Heart right ventricle (tissue), 16 donors: ENCODE measurements at regions not wholly inside any gene's neighbourhood (a gene's known extent, or its start where the extent isn't known, plus 50 kb on each side); places are given as distances from the start of the nearest gene placed in this dataset.

ENCODE experiments used
- ATAC-seq, 8 donors: fragments of 200-7000 bp; cut with Tn5 transposase; one replicate each; pipeline ENCODE4 v1.9.1; 2020; ENCODE audit warnings: mild to moderate bottlenecking in 8 of 8, moderate library complexity in 8 of 8, moderate number of reproducible peaks in 1 of 8
- DNase-seq, 2 donors: peaks; one replicate each; pipeline ENCODE4 v3.0.0-alpha.2; 2020
- H3K27ac ChIP-seq, 10 donors: fragments of 200-600 bp; sonication (generic) in 2 of 10; one replicate each; pipeline versions ENCODE4 v1.5.0 to v1.8.0; 2020 to 2022; ENCODE audit warnings: mild to moderate bottlenecking in 3 of 10
- H3K27me3 ChIP-seq, 7 donors: fragments of 200-600 bp; one replicate each; pipeline ENCODE4 v1.8.0; 2021 to 2022; ENCODE audit warnings: mild to moderate bottlenecking in 2 of 7
- H3K36me3 ChIP-seq, 9 donors: fragments of 200-600 bp; sonication (generic) in 1 of 9; one replicate each; pipeline versions ENCODE4 v1.5.0 to v1.8.0; 2020 to 2022; ENCODE audit warnings: mild to moderate bottlenecking in 2 of 9
- H3K4me1 ChIP-seq, 9 donors: fragments of 200-600 bp; sonication (generic) in 1 of 9; one replicate each; pipeline versions ENCODE4 v1.5.0 to v1.8.0; 2020 to 2022; ENCODE audit warnings: mild to moderate bottlenecking in 4 of 9
- H3K4me3 ChIP-seq, 10 donors: fragments of 200-600 bp; sonication (generic) in 2 of 10; one replicate each; pipeline versions ENCODE4 v1.5.0 to v1.8.0; 2020 to 2022; ENCODE audit warnings: mild to moderate bottlenecking in 7 of 10, moderate library complexity in 2 of 10
- H3K9me3 ChIP-seq, 11 donors: fragments of 200-600 bp in 10 of 11; sonication (generic) in 2 of 11; one replicate each; pipeline versions ENCODE4 v1.5.0 to v1.8.0; 2013 to 2022; ENCODE audit warnings: mild to moderate bottlenecking in 2 of 11, control low read depth in 1 of 11, moderate library complexity in 1 of 11
- whole genome bisulfite sequencing, 2 donors: extraction: QIAGEN DNeasy Blood & Tissue Kit; methylation state at CpG; one replicate each; pipeline ENCODE4 v1.1.7; 2013; ENCODE audit warnings: inconsistent platforms in 1 of 2; 5-methylcytosine and 5-hydroxymethylcytosine counted together
- intact Hi-C, 10 donors: fragments of 100-400 bp; cut with DNase I; formaldehyde crosslinking; loops; one replicate each; pipeline versions ENCODE4 v1.11.1 to v1.14.2; 2022
- TF ChIP-seq, protein P1 (sequence below), 9 donors: fragments of 200-600 bp; sonication (generic) in 2 of 9; IDR thresholded peaks; one replicate each; pipeline versions ENCODE4 v1.5.0 to v1.8.0; 2021 to 2022; ENCODE audit warnings: antibody characterized with exemption in 9 of 9, mild to moderate bottlenecking in 5 of 9, moderate library complexity in 1 of 9
- donor health status: Arrhythmogenic right ventricular cardiomyopathy.
- donor health status: ischemic (EF 13 %, LVEDD 7.1; RV severe dilation, severe dysfunction).
- donor health status: healthy with polysubstance abuse.
- donor health status: DM: no; HTN: yes; CAD: no.
- donor health status: DM: no; HTN: no; CAD: no.
- donor health status: ischemic (EF 25% LVEDD 6.9; RV normal size, moderate dysfunction).
- donor health status: ischemic (EF 25% LVEDD 5.7; RV mildly dilated, moderate dysfunction).
- donor health status: healthy.
- donor health status: DM: yes; HTN: yes; CAD: no.
- donor health status: Ischemic cardiomyopathy.
- donor health status: ischemic (EF 35%, LVEDD 5.7; RV mildly dilated, moderate dysfunction).
- donor health status: nonischemic (EF 11% LVEDD 7.7; RV severe dilation, severe dysfunction).
- donor health status: DM: yes; HTN: yes; CAD: no.
- donor health status: PGD.
- donor health status: ischemic (EF 29% LVEDD 5.4; RV normal size, mild dysfunction).
- donor health status: nonischemic (EF 23%, LVEDD 6.1; RV moderate dilation, normal function).

DNA sequence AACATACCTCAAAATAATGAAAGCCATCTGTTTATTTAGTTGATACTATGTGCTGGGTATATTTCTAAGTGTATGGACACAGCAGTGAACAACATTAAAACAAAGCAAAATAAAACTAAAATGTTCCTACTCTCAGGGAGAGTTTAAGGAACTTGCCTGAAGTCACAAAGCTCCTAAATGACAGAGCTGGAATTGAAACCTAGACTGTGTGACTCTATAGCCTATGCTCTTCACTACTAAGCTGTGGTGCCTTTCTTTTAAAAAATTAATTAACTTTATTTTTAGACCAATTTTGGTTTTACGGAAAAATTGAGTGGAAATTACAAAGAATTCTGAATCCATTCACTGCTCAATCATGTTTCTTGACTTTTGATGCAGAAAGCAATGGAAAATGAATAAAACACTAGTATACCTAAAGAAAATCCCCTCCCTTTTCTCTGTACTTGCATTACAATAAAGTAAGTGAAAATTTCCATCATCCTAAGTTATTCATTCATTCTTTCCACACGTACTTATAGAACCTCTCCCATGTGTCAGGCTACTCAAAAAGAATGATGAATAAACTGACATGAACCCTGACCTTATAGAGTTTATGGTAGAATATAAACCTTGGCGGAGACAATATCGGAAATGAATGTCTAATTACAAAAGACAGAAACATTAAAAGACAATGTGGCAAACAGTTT, 189.8 kb upstream of the RBMS3 start:
- TF ChIP-seq, protein P1, sequence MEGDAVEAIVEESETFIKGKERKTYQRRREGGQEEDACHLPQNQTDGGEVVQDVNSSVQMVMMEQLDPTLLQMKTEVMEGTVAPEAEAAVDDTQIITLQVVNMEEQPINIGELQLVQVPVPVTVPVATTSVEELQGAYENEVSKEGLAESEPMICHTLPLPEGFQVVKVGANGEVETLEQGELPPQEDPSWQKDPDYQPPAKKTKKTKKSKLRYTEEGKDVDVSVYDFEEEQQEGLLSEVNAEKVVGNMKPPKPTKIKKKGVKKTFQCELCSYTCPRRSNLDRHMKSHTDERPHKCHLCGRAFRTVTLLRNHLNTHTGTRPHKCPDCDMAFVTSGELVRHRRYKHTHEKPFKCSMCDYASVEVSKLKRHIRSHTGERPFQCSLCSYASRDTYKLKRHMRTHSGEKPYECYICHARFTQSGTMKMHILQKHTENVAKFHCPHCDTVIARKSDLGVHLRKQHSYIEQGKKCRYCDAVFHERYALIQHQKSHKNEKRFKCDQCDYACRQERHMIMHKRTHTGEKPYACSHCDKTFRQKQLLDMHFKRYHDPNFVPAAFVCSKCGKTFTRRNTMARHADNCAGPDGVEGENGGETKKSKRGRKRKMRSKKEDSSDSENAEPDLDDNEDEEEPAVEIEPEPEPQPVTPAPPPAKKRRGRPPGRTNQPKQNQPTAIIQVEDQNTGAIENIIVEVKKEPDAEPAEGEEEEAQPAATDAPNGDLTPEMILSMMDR (IDR thresholded peaks at IDR 0.05), result no peak
- Histone ChIP-seq H3K36me3 (no peaks in the 10 kb centered on the region), H3K27ac (no peak overlapping the region), H3K4me1 (no peaks in the 10 kb centered on the region), H3K27me3 (no peaks in the 10 kb centered on the region), H3K9me3 (peaks cover 0 to 22% (median 0%) of the 10 kb centered on the region in 11 donors), H3K4me3 (no peak overlapping the region)
- intact Hi-C loops, result no loop called here
- 88% methylated on average over 4 of the region's 4 CpGs for WGBS, 2 donors
- DNase-seq (no peak), ATAC-seq (no peak)

DNA sequence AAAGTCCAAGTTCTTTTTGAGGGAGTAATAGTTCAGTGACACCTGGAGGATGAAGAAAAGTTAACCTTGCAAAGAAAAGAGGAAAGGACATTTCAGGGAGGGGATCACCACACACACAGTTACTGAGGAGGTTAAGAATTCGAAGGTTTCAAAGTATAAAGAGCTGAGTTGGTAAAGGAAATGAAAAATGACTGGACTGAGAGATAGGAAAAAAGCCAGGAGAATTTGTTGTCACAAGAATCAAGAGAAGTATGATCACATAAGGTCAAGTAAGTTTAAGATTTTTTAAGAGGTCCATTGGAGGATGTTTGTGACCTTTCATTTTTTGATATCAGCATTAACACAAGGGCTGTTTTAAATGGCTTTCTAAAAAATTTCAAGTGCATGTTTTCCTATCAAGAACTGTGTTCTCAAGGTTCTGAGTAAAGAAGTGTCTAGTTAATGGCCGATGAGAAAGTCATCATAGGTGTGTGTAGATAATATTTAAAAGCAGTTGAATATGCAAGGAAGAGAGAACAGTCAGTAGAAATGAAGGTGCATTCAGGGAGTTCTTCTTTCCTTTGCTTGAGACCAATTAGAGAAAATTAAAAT, 189.2 kb upstream of the RBMS3 start:
- intact Hi-C loops, result no loop called here
- no peak for ATAC-seq
- 65 to 80% methylated on average over 2 of the region's 2 CpGs for WGBS, 2 donors

DNA sequence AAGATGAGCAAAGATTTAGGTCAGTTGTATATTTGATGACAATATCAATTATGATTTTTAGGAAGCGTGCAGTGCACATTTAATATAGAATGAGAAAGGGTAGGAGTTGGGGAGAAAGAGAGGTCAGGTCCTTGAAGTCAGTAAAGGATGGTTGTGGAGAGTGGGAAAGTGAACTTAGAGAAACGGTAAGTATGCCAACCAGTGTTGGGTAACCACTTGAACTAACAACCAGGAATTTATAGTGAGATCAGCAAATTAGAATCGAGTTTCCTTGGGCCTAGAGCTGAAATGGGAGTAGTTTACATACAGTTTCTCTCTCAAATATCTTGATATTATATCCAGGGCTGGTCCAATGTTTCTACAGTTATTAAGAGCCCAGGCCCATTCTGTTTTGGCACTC, 188.5 kb upstream of the RBMS3 start:
- peaks cover 0 to 34% (median 6%) of the 10 kb centered on the region in 11 donors for H3K9me3 ChIP-seq
- H3K27me3 ChIP-seq, result no peaks in the 10 kb centered on the region
- H3K4me1 ChIP-seq, result no peaks in the 10 kb centered on the region
- no peak for DNase-seq
- TF ChIP-seq, protein P1 (IDR thresholded peaks at IDR 0.05), result no peak
- H3K4me3 ChIP-seq, result no peak overlapping the region
- no peak for ATAC-seq
- H3K36me3 ChIP-seq, result no peaks in the 10 kb centered on the region
- H3K27ac ChIP-seq, result no peak overlapping the region
- WGBS, 2 donors, result 63 to 64% methylated on average over 3 of the region's 3 CpGs
- intact Hi-C loops, result no loop called here

More for the DNA sequence above, 189.2 kb upstream of the RBMS3 start:
- no peaks in the 10 kb centered on the region for H3K36me3 ChIP-seq
- H3K9me3 ChIP-seq, result peaks cover 0 to 27% (median 0%) of the 10 kb centered on the region in 11 donors
- H3K27me3 ChIP-seq, result no peaks in the 10 kb centered on the region
- H3K4me3 ChIP-seq, result no peak overlapping the region
- no peak for DNase-seq
- H3K27ac ChIP-seq, result no peak overlapping the region
- no peaks in the 10 kb centered on the region for H3K4me1 ChIP-seq
- TF ChIP-seq, protein P1 (IDR thresholded peaks at IDR 0.05), result no peak

DNA sequence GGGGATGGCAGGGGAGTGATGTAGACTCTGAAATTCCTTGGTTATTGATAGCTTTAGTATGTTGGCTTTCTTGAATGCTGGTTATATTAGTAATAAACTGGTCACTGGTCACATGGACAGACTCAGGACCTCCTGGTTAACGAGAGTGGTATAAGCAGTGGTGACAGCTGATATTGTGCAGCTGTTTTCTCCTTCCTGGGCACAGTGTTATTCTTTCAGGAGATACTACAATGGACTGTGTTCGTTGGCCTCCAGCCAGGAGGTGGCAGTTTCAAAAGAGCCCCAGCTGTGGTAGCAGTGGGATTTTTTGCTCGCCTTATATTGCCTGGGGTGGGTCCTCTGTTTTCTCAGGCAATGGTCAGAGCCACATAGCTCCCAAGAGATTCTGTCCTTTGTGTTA, 181.6 kb upstream of the RBMS3 start:
- no peaks in the 10 kb centered on the region for H3K36me3 ChIP-seq
- no peak for DNase-seq
- peaks cover 0 to 31% (median 8%) of the 10 kb centered on the region in 11 donors for H3K9me3 ChIP-seq
- no peaks in the 10 kb centered on the region for H3K27me3 ChIP-seq
- no peak overlapping the region for H3K4me3 ChIP-seq
- intact Hi-C loops, result no loop called here
- no peak overlapping the region for H3K27ac ChIP-seq
- ATAC-seq, result no peak
- TF ChIP-seq, protein P1 (IDR thresholded peaks at IDR 0.05), result no peak
- no peaks in the 10 kb centered on the region for H3K4me1 ChIP-seq
- 35 to 37% methylated on average over 3 of the region's 3 CpGs for WGBS, 2 donors
